Stomach smooth muscle (tissue), 2 donors: ENCODE measurements at regions not wholly inside any gene's neighbourhood (a gene's known extent, or its start where the extent isn't known, plus 50 kb on each side); places are given as distances from the start of the nearest gene placed in this dataset.
A peak's percentile ranks its signal among the peaks of the same experiment; 100 is the strongest.
"Not testable (repeated sequence)": the region's sequence is repeated elsewhere in the genome, so short reads cannot be mapped to it uniquely, and the experiment has no call there.

Experiments used
- H3K27ac ChIP-seq: one replicate; pipeline ENCODE4 v1.7.0; 2013; ENCODE audit warnings: mild to moderate bottlenecking, low read length, inconsistent platforms
- H3K27me3 ChIP-seq, 2 donors: one replicate each; pipeline ENCODE4 v1.7.0; 2013; ENCODE audit warnings: low read length in 2 of 2; ENCODE audit not compliant: insufficient read depth in 2 of 2, control insufficient read depth in 1 of 2
- H3K36me3 ChIP-seq, 2 donors: one replicate each; pipeline ENCODE4 v1.7.0; 2013; ENCODE audit warnings: low read length in 2 of 2; ENCODE audit not compliant: control insufficient read depth in 2 of 2, insufficient read depth in 2 of 2
- H3K4me1 ChIP-seq: one replicate; pipeline ENCODE4 v1.7.0; 2013; ENCODE audit warnings: low read length; ENCODE audit not compliant: control insufficient read depth, insufficient read depth
- H3K4me3 ChIP-seq, 2 donors: one replicate each; pipeline ENCODE4 v1.7.0; 2013; ENCODE audit warnings: low read length in 2 of 2
- H3K9ac ChIP-seq, 2 donors: one replicate each; pipeline ENCODE4 v1.7.0; 2013; ENCODE audit warnings: low read length in 2 of 2, mild to moderate bottlenecking in 1 of 2
- H3K9me3 ChIP-seq, 2 donors: one replicate each; pipeline ENCODE4 v1.7.0; 2013; ENCODE audit warnings: low read length in 2 of 2; ENCODE audit not compliant: control insufficient read depth in 2 of 2
- donor health status: healthy.
- donor health status: Pancreatic carcinoma.

- Histone ChIP-seq H3K36me3 (no peaks in the 10 kb centered on the region), H3K27ac (no peak overlapping the region), H3K4me3 (peak overlapping the region; percentile 25 to 40), H3K4me1 (peaks cover 8% of the 10 kb centered on the region), H3K9me3 (no peaks in the 10 kb centered on the region), H3K9ac (no peak overlapping the region), H3K27me3 (peaks cover 5 to 11% of the 10 kb centered on the region in 2 donors)
Measured at GRCh38 chr5:154603953-154604679, 126.1 kb upstream of the HAND1 start.

- no peak overlapping the region for H3K9ac ChIP-seq
- no peaks in the 10 kb centered on the region for H3K36me3 ChIP-seq
- peaks cover 3 to 8% of the 10 kb centered on the region in 2 donors for H3K27me3 ChIP-seq
- H3K4me3 ChIP-seq = no peak overlapping the region
- H3K9me3 ChIP-seq = no peaks in the 10 kb centered on the region
- peaks cover 8% of the 10 kb centered on the region for H3K4me1 ChIP-seq
- H3K27ac ChIP-seq = no peak overlapping the region
Measured at GRCh38 chr5:154603485-154603884, 125.5 kb upstream of the HAND1 start.

- Histone ChIP-seq H3K4me1 (peaks cover 8% of the 10 kb centered on the region), H3K9ac (no peak overlapping the region), H3K27ac (no peak overlapping the region), H3K4me3 (no peak overlapping the region), H3K36me3 (no peaks in the 10 kb centered on the region), H3K27me3 (peaks cover 0 to 9% of the 10 kb centered on the region in 2 donors), H3K9me3 (no peaks in the 10 kb centered on the region)
Measured at GRCh38 chr5:154603011-154603410, 125.0 kb upstream of the HAND1 start.

GRCh38 chr5:154601014-154601413, 123.0 kb upstream of the HAND1 start:
- no peak overlapping the region for H3K27ac ChIP-seq
- H3K27me3 ChIP-seq = peaks cover 0 to 11% of the 10 kb centered on the region in 2 donors
- H3K4me3 ChIP-seq = no peak overlapping the region
- H3K4me1 ChIP-seq = peaks cover 8% of the 10 kb centered on the region
- H3K9ac ChIP-seq = no peak overlapping the region
- H3K9me3 ChIP-seq = no peaks in the 10 kb centered on the region
- no peaks in the 10 kb centered on the region for H3K36me3 ChIP-seq

GRCh38 chr5:154598021-154598420, 120.0 kb upstream of the HAND1 start:
- no peak overlapping the region for H3K4me3 ChIP-seq

GRCh38 chr5:154596844-154597243, 118.8 kb upstream of the HAND1 start:
- H3K36me3 ChIP-seq, H3K9ac ChIP-seq, H3K4me3 ChIP-seq, H3K27me3 ChIP-seq, H3K27ac ChIP-seq, H3K4me1 ChIP-seq, H3K9me3 ChIP-seq: not testable (repeated sequence)

More at GRCh38 chr5:154598021-154598420, 120.0 kb upstream of the HAND1 start:
- no peak overlapping the region for H3K27ac ChIP-seq
- H3K9ac ChIP-seq = no peak overlapping the region
- H3K36me3 ChIP-seq = no peaks in the 10 kb centered on the region
- H3K9me3 ChIP-seq = no peaks in the 10 kb centered on the region
- no peaks in the 10 kb centered on the region for H3K4me1 ChIP-seq
- peaks cover 0 to 7% of the 10 kb centered on the region in 2 donors for H3K27me3 ChIP-seq

- Histone ChIP-seq H3K9me3 (no peaks in the 10 kb centered on the region), H3K27ac (no peak overlapping the region), H3K4me1 (no peaks in the 10 kb centered on the region), H3K27me3 (peaks cover 0 to 5% of the 10 kb centered on the region in 2 donors), H3K9ac (no peak overlapping the region), H3K4me3 (no peak overlapping the region), H3K36me3 (no peaks in the 10 kb centered on the region)
Measured at GRCh38 chr5:154595662-154596061, 117.6 kb upstream of the HAND1 start.

- H3K9me3 ChIP-seq = no peaks in the 10 kb centered on the region
- no peak overlapping the region for H3K27ac ChIP-seq
- no peak overlapping the region for H3K9ac ChIP-seq
- peaks cover 0 to 5% of the 10 kb centered on the region in 2 donors for H3K27me3 ChIP-seq
- no peaks in the 10 kb centered on the region for H3K4me1 ChIP-seq
- no peak overlapping the region for H3K4me3 ChIP-seq
- H3K36me3 ChIP-seq = no peaks in the 10 kb centered on the region
Measured at GRCh38 chr5:154593796-154594195, 115.8 kb upstream of the HAND1 start.

GRCh38 chr5:154593071-154593470, 115.0 kb upstream of the HAND1 start:
- Histone ChIP-seq H3K27me3 (peaks cover 0 to 5% of the 10 kb centered on the region in 2 donors), H3K27ac (no peak overlapping the region), H3K9me3 (no peaks in the 10 kb centered on the region), H3K4me3 (no peak overlapping the region), H3K9ac (no peak overlapping the region), H3K36me3 (no peaks in the 10 kb centered on the region), H3K4me1 (no peaks in the 10 kb centered on the region)

- Histone ChIP-seq H3K27ac (no peak overlapping the region), H3K27me3 (no peaks in the 10 kb centered on the region), H3K36me3 (no peaks in the 10 kb centered on the region), H3K9ac (no peak overlapping the region), H3K4me3 (no peak overlapping the region), H3K4me1 (no peaks in the 10 kb centered on the region), H3K9me3 (no peaks in the 10 kb centered on the region)
Measured at GRCh38 chr5:154590093-154590724, 112.2 kb upstream of the HAND1 start.

- H3K9me3 ChIP-seq = no peaks in the 10 kb centered on the region
- H3K4me1 ChIP-seq = no peaks in the 10 kb centered on the region
- H3K36me3 ChIP-seq = no peaks in the 10 kb centered on the region
- H3K27me3 ChIP-seq = peaks cover 3 to 4% of the 10 kb centered on the region in 2 donors
- H3K9ac ChIP-seq = no peak overlapping the region
- no peak overlapping the region for H3K4me3 ChIP-seq
- H3K27ac ChIP-seq = no peak overlapping the region
Measured at GRCh38 chr5:154589511-154589910, 111.5 kb upstream of the HAND1 start.
